T-helper 2 cell treated with Interferon-gamma antibody and Interleukin-4, amounts not matched to agents 5 μg/mL and 100 μg/mL, for 36 hours (primary cell): ENCODE measurements at regions not wholly inside any gene's neighbourhood (a gene's known extent, or its start where the extent isn't known, plus 50 kb on each side); places are given as distances from the start of the nearest gene placed in this dataset.

Experiments
- DNase-seq: peaks from one replicate; pipeline ENCODE4 v3.0.0; 2021; ENCODE audit warnings: low spot score
- H3K27ac Mint-ChIP-seq: one replicate; pipeline ENCODE4 v1.8.0; 2021; ENCODE audit warnings: mild to moderate bottlenecking, mixed read lengths
- H3K27me3 Mint-ChIP-seq: one replicate; pipeline ENCODE4 v1.8.0; 2021; ENCODE audit warnings: low read depth, mixed read lengths
- H3K36me3 Mint-ChIP-seq: one replicate; pipeline ENCODE4 v1.8.0; 2021; ENCODE audit warnings: low read depth, mixed read lengths
- H3K4me1 Mint-ChIP-seq: one replicate; pipeline ENCODE4 v1.8.0; 2021; ENCODE audit warnings: low read depth, mixed read lengths
- H3K4me3 Mint-ChIP-seq: one replicate; pipeline ENCODE4 v1.8.0; 2022; ENCODE audit warnings: mild to moderate bottlenecking, moderate library complexity, mixed read lengths
- H3K9me3 Mint-ChIP-seq: one replicate; pipeline ENCODE4 v1.8.0; 2021; ENCODE audit warnings: mixed read lengths

- Mint-ChIP-seq H3K27ac (no peak overlapping the region), H3K4me3 (no peak overlapping the region), H3K9me3 (peaks cover 35% of the 10 kb centered on the region), H3K4me1 (no peaks in the 10 kb centered on the region), H3K36me3 (no peaks in the 10 kb centered on the region), H3K27me3 (no peaks in the 10 kb centered on the region)
- no peak for DNase-seq
Observed at GRCh38 chr7:52689912-52690311, 345.5 kb upstream of the POM121L12 start.

- no peak overlapping the region for H3K27ac Mint-ChIP-seq
- no peak overlapping the region for H3K4me3 Mint-ChIP-seq
- H3K9me3 Mint-ChIP-seq, result peaks cover 33% of the 10 kb centered on the region
Observed at GRCh38 chr7:52685333-52685732, 350.1 kb upstream of the POM121L12 start.

GRCh38 chr7:52684388-52684787 lies 351.0 kb upstream of the POM121L12 start:
- H3K27ac Mint-ChIP-seq, result no peak overlapping the region
- no peak for DNase-seq
- no peaks in the 10 kb centered on the region for H3K36me3 Mint-ChIP-seq
- no peak overlapping the region for H3K4me3 Mint-ChIP-seq
- no peaks in the 10 kb centered on the region for H3K4me1 Mint-ChIP-seq
- no peaks in the 10 kb centered on the region for H3K27me3 Mint-ChIP-seq
- H3K9me3 Mint-ChIP-seq, result peaks cover 29% of the 10 kb centered on the region

More at GRCh38 chr7:52685333-52685732, 350.1 kb upstream of the POM121L12 start:
- no peak for DNase-seq
- Mint-ChIP-seq H3K4me1 (no peaks in the 10 kb centered on the region), H3K27me3 (no peaks in the 10 kb centered on the region), H3K36me3 (no peaks in the 10 kb centered on the region)

- H3K27me3 Mint-ChIP-seq, result no peaks in the 10 kb centered on the region
- H3K27ac Mint-ChIP-seq, result no peak overlapping the region
- H3K4me1 Mint-ChIP-seq, result no peaks in the 10 kb centered on the region
- no peak for DNase-seq
- H3K36me3 Mint-ChIP-seq, result no peaks in the 10 kb centered on the region
- no peak overlapping the region for H3K4me3 Mint-ChIP-seq
- peaks cover 29% of the 10 kb centered on the region for H3K9me3 Mint-ChIP-seq
Observed at GRCh38 chr7:52682993-52683392, 352.4 kb upstream of the POM121L12 start.

GRCh38 chr7:52670608-52671225 lies 364.7 kb upstream of the POM121L12 start:
- Mint-ChIP-seq H3K36me3 (no peaks in the 10 kb centered on the region), H3K27me3 (no peaks in the 10 kb centered on the region), H3K4me3 (no peak overlapping the region), H3K9me3 (peaks cover 19% of the 10 kb centered on the region), H3K27ac (no peak overlapping the region), H3K4me1 (no peaks in the 10 kb centered on the region)
- no peak for DNase-seq

GRCh38 chr7:52669031-52669430 lies 366.4 kb upstream of the POM121L12 start:
- Mint-ChIP-seq H3K9me3 (peaks cover 28% of the 10 kb centered on the region), H3K36me3 (no peaks in the 10 kb centered on the region), H3K4me1 (no peaks in the 10 kb centered on the region), H3K4me3 (no peak overlapping the region), H3K27ac (no peak overlapping the region), H3K27me3 (no peaks in the 10 kb centered on the region)
- DNase-seq, result no peak

GRCh38 chr7:52668435-52668834 lies 367.0 kb upstream of the POM121L12 start:
- no peak for DNase-seq
- H3K36me3 Mint-ChIP-seq, result no peaks in the 10 kb centered on the region
- peaks cover 28% of the 10 kb centered on the region for H3K9me3 Mint-ChIP-seq
- no peak overlapping the region for H3K27ac Mint-ChIP-seq
- H3K4me3 Mint-ChIP-seq, result no peak overlapping the region
- H3K4me1 Mint-ChIP-seq, result no peaks in the 10 kb centered on the region
- H3K27me3 Mint-ChIP-seq, result no peaks in the 10 kb centered on the region

GRCh38 chr7:52659178-52659577 lies 376.3 kb upstream of the POM121L12 start:
- DNase-seq, result no peak
- H3K4me1 Mint-ChIP-seq, result no peaks in the 10 kb centered on the region
- no peak overlapping the region for H3K27ac Mint-ChIP-seq
- peaks cover 24% of the 10 kb centered on the region for H3K9me3 Mint-ChIP-seq
- H3K27me3 Mint-ChIP-seq, result no peaks in the 10 kb centered on the region
- H3K36me3 Mint-ChIP-seq, result no peaks in the 10 kb centered on the region
- no peak overlapping the region for H3K4me3 Mint-ChIP-seq

GRCh38 chr7:52656098-52656497 lies 379.3 kb upstream of the POM121L12 start:
- no peak for DNase-seq
- Mint-ChIP-seq H3K4me1 (no peaks in the 10 kb centered on the region), H3K4me3 (no peak overlapping the region), H3K27me3 (no peaks in the 10 kb centered on the region), H3K36me3 (no peaks in the 10 kb centered on the region), H3K9me3 (peaks cover 31% of the 10 kb centered on the region), H3K27ac (no peak overlapping the region)

- Mint-ChIP-seq H3K27ac (no peak overlapping the region), H3K27me3 (no peaks in the 10 kb centered on the region), H3K4me1 (no peaks in the 10 kb centered on the region), H3K4me3 (no peak overlapping the region), H3K36me3 (no peaks in the 10 kb centered on the region), H3K9me3 (peaks cover 30% of the 10 kb centered on the region)
- no peak for DNase-seq
Observed at GRCh38 chr7:52652621-52653020, 382.8 kb upstream of the POM121L12 start.

- H3K4me1 Mint-ChIP-seq, result no peaks in the 10 kb centered on the region
- H3K27me3 Mint-ChIP-seq, result no peaks in the 10 kb centered on the region
- no peak overlapping the region for H3K27ac Mint-ChIP-seq
- peaks cover 34% of the 10 kb centered on the region for H3K9me3 Mint-ChIP-seq
- no peak for DNase-seq
- H3K36me3 Mint-ChIP-seq, result no peaks in the 10 kb centered on the region
- no peak overlapping the region for H3K4me3 Mint-ChIP-seq
Observed at GRCh38 chr7:52648872-52649271, 386.6 kb upstream of the POM121L12 start.

- no peaks in the 10 kb centered on the region for H3K36me3 Mint-ChIP-seq
- H3K27ac Mint-ChIP-seq, result no peak overlapping the region
- no peaks in the 10 kb centered on the region for H3K27me3 Mint-ChIP-seq
- no peak overlapping the region for H3K4me3 Mint-ChIP-seq
- H3K4me1 Mint-ChIP-seq, result no peaks in the 10 kb centered on the region
- no peak for DNase-seq
- H3K9me3 Mint-ChIP-seq, result peaks cover 28% of the 10 kb centered on the region
Observed at GRCh38 chr7:52647046-52647445, 388.4 kb upstream of the POM121L12 start.

- H3K27me3 Mint-ChIP-seq, result no peaks in the 10 kb centered on the region
- peaks cover 29% of the 10 kb centered on the region for H3K9me3 Mint-ChIP-seq
- H3K36me3 Mint-ChIP-seq, result no peaks in the 10 kb centered on the region
- no peaks in the 10 kb centered on the region for H3K4me1 Mint-ChIP-seq
- no peak for DNase-seq
- no peak overlapping the region for H3K27ac Mint-ChIP-seq
- no peak overlapping the region for H3K4me3 Mint-ChIP-seq
Observed at GRCh38 chr7:52639981-52640380, 395.5 kb upstream of the POM121L12 start.

- H3K27me3 Mint-ChIP-seq, result no peaks in the 10 kb centered on the region
- no peak for DNase-seq
- no peak overlapping the region for H3K27ac Mint-ChIP-seq
- no peaks in the 10 kb centered on the region for H3K4me1 Mint-ChIP-seq
- no peaks in the 10 kb centered on the region for H3K36me3 Mint-ChIP-seq
- H3K4me3 Mint-ChIP-seq, result no peak overlapping the region
- peaks cover 31% of the 10 kb centered on the region for H3K9me3 Mint-ChIP-seq
Observed at GRCh38 chr7:52639126-52639525, 396.3 kb upstream of the POM121L12 start.

GRCh38 chr7:52635021-52635420 lies 400.4 kb upstream of the POM121L12 start:
- H3K27me3 Mint-ChIP-seq, result no peaks in the 10 kb centered on the region

More at GRCh38 chr7:52635021-52635420, 400.4 kb upstream of the POM121L12 start:
- Mint-ChIP-seq H3K27ac (no peak overlapping the region), H3K4me1 (no peaks in the 10 kb centered on the region), H3K4me3 (no peak overlapping the region), H3K36me3 (no peaks in the 10 kb centered on the region), H3K9me3 (peaks cover 43% of the 10 kb centered on the region)
- no peak for DNase-seq
